H1 (cell line): ENCODE measurements at regions not wholly inside any gene's neighbourhood (a gene's known extent, or its start where the extent isn't known, plus 50 kb on each side); places are given as distances from the start of the nearest gene placed in this dataset.
A peak's percentile ranks its signal among the peaks of the same experiment; 100 is the strongest.

Experiments used
- CTCF ChIA-PET: fragments of 300-600 bp; sonication (Branson Sonifier 250); formaldehyde crosslinking; loops from one replicate; lab custom pipeline; 2021; ENCODE audit not compliant: partially characterized antibody; lab: Charles Lee
- POLR2A ChIA-PET: fragments of 300-600 bp; sonication (Branson Sonifier 250); formaldehyde crosslinking; loops from one replicate; lab custom pipeline; 2021; ENCODE audit warnings: inconsistent platforms; ENCODE audit not compliant: partially characterized antibody; lab: Charles Lee
- DNase-seq, 2 experiments: peaks; one replicate each; pipeline versions ENCODE4 v3.0.0 to v3.0.0-alpha.2; 2010 to 2022; ENCODE audit warnings: low spot score in 2 of 2, low read depth in 1 of 2, mixed read lengths in 1 of 2
- FAIRE-seq: peaks from 2 replicates; lab custom pipeline; 2011; peaks lifted over from hg19 to GRCh38; lab: Jason Lieb, UNC
- H2AFZ ChIP-seq: 2 replicates; pipeline ENCODE4 v1.8.1; 2012; ENCODE audit warnings: low read length, inconsistent platforms
- H2AK5ac ChIP-seq: 2 replicates; pipeline ENCODE4 v1.6.1; 2013; ENCODE audit warnings: low read depth, low read length
- H2BK120ac ChIP-seq: replicated peaks from 2 replicates; pipeline ENCODE3; 2013; ENCODE audit warnings: low read depth, low read length, inconsistent platforms
- H2BK12ac ChIP-seq: 2 replicates; pipeline ENCODE4 v1.6.1; 2013; ENCODE audit warnings: low read depth, low read length
- H2BK15ac ChIP-seq: 2 replicates; pipeline ENCODE4 v1.6.1; 2013; ENCODE audit warnings: low read length
- H2BK20ac ChIP-seq: 2 replicates; pipeline ENCODE4 v1.6.1; 2013; ENCODE audit warnings: low read length
- H2BK5ac ChIP-seq: 2 replicates; pipeline ENCODE4 v1.6.1; 2013; ENCODE audit warnings: low read depth, low read length
- H3K14ac ChIP-seq: 2 replicates; pipeline ENCODE4 v1.6.1; 2013; ENCODE audit warnings: inconsistent platforms; ENCODE audit not compliant: insufficient read length
- H3K18ac ChIP-seq: 2 replicates; pipeline ENCODE4 v1.6.1; 2013; ENCODE audit warnings: low read length; ENCODE audit errors: extremely low read depth
- H3K23ac ChIP-seq: 2 replicates; pipeline ENCODE4 v1.6.1; 2013; ENCODE audit warnings: inconsistent platforms; ENCODE audit not compliant: insufficient read length
- H3K23me2 ChIP-seq: 2 replicates; pipeline ENCODE4 v1.6.1; 2013; ENCODE audit warnings: low read depth, low read length
- H3K27ac ChIP-seq: 2 replicates; pipeline ENCODE4 v1.6.1; 2011; ENCODE audit warnings: low read depth, low read length, inconsistent platforms
- H3K27me3 ChIP-seq, 4 experiments: replicated peaks in 1 of 4; 1 replicate in 1 of 4; 2 replicates in 3 of 4; pipeline versions ENCODE4 v1.6.1 to v1.8.1; 2011 to 2013; ENCODE audit warnings: low read length in 3 of 4, mild to moderate bottlenecking in 3 of 4, inconsistent platforms in 2 of 4, mixed read lengths in 2 of 4, moderate library complexity in 1 of 4; ENCODE audit not compliant: control insufficient read depth in 3 of 4, insufficient read depth in 3 of 4; ENCODE audit errors: extremely low read depth in 1 of 4
- H3K36me3 ChIP-seq, 4 experiments: 2 replicates each; pipeline versions ENCODE4 v1.6.1 to v1.8.1; 2011 to 2013; ENCODE audit warnings: mild to moderate bottlenecking in 4 of 4, low read length in 3 of 4, moderate library complexity in 2 of 4, control low read depth in 1 of 4, inconsistent platforms in 1 of 4; ENCODE audit not compliant: insufficient read depth in 4 of 4, control insufficient read depth in 2 of 4
- H3K4ac ChIP-seq: replicated peaks from 2 replicates; pipeline ENCODE3; 2013; ENCODE audit warnings: low read length, low read depth, mixed read lengths, inconsistent platforms; ENCODE audit not compliant: insufficient read length
- H3K4me1 ChIP-seq, 4 experiments: replicated peaks in 1 of 4; 1 replicate in 1 of 4; 2 replicates in 3 of 4; pipeline versions ENCODE4 v1.6.1 to v1.8.1; 2011 to 2013; ENCODE audit warnings: low read length in 3 of 4, inconsistent platforms in 2 of 4, mixed read lengths in 1 of 4; ENCODE audit not compliant: insufficient read depth in 4 of 4, control insufficient read depth in 3 of 4
- H3K4me2 ChIP-seq, 2 experiments: 2 replicates each; pipeline versions ENCODE4 v1.6.1 to v1.8.1; 2011 to 2013; ENCODE audit warnings: low read depth in 2 of 2, low read length in 2 of 2, control low read depth in 1 of 2, inconsistent platforms in 1 of 2, mild to moderate bottlenecking in 1 of 2; ENCODE audit not compliant: insufficient read depth in 1 of 2
- H3K4me3 ChIP-seq, 4 experiments: fragments of 200-600, 300-600 bp in 1 of 4; sonication (generic), shearing (Covaris generic), sonication (Bioruptor Twin) in 1 of 4; 2 replicates each; pipeline versions ENCODE4 v1.5.1 to v1.8.1; 2011 to 2016; ENCODE audit warnings: low read length in 4 of 4, low read depth in 3 of 4, control low read depth in 2 of 4, inconsistent platforms in 2 of 4, mild to moderate bottlenecking in 2 of 4, mixed read lengths in 1 of 4, moderate library complexity in 1 of 4; ENCODE audit not compliant: insufficient read depth in 2 of 4; ENCODE audit errors: extremely low read depth in 1 of 4
- H3K56ac ChIP-seq: replicated peaks from 2 replicates; pipeline ENCODE3; 2013; ENCODE audit warnings: low read depth, mild to moderate bottlenecking, mixed read lengths, low read length, inconsistent platforms; ENCODE audit not compliant: insufficient read length
- H3K79me1 ChIP-seq: 2 replicates; pipeline ENCODE4 v1.6.1; 2013; ENCODE audit warnings: low read depth, low read length, control low read depth
- H3K79me2 ChIP-seq, 2 experiments: 2 replicates each; pipeline versions ENCODE4 v1.6.1 to v1.8.1; 2012 to 2013; ENCODE audit warnings: low read length in 2 of 2, mild to moderate bottlenecking in 2 of 2, inconsistent platforms in 1 of 2; ENCODE audit not compliant: insufficient read depth in 2 of 2, control insufficient read depth in 1 of 2
- H3K9ac ChIP-seq, 4 experiments: replicated peaks in 1 of 4; 1 replicate in 1 of 4; 2 replicates in 3 of 4; pipeline versions ENCODE4 v1.6.1 to v1.8.1; 2011 to 2013; ENCODE audit warnings: low read depth in 3 of 4, low read length in 3 of 4, control low read depth in 2 of 4, mild to moderate bottlenecking in 2 of 4, moderate library complexity in 2 of 4, inconsistent platforms in 1 of 4; ENCODE audit errors: extremely low read depth in 1 of 4
- H3K9me3 ChIP-seq, 2 experiments: 2 replicates each; pipeline versions ENCODE4 v1.6.1 to v1.8.1; 2012 to 2013; ENCODE audit warnings: mild to moderate bottlenecking in 2 of 2, moderate library complexity in 2 of 2, control low read depth in 1 of 2, inconsistent platforms in 1 of 2, low read depth in 1 of 2, low read length in 1 of 2, mixed read lengths in 1 of 2; ENCODE audit not compliant: insufficient read depth in 2 of 2
- H4K20me1 ChIP-seq, 2 experiments: replicated peaks in 1 of 2; 2 replicates each; pipeline versions ENCODE3 to v1.8.1; 2011 to 2013; ENCODE audit warnings: inconsistent platforms in 2 of 2, low read length in 2 of 2, mild to moderate bottlenecking in 1 of 2; ENCODE audit not compliant: insufficient read depth in 2 of 2, control insufficient read depth in 1 of 2
- H4K5ac ChIP-seq: 2 replicates; pipeline ENCODE4 v1.6.1; 2013; ENCODE audit warnings: low read length, low read depth, mixed read lengths, inconsistent platforms; ENCODE audit not compliant: insufficient read length
- H4K8ac ChIP-seq: 2 replicates; pipeline ENCODE4 v1.8.0; 2013; ENCODE audit warnings: mild to moderate bottlenecking, moderate library complexity, low read length, inconsistent platforms; ENCODE audit not compliant: insufficient read depth; ENCODE audit errors: extremely low read depth
- H4K91ac ChIP-seq: replicated peaks from 2 replicates; pipeline ENCODE3; 2013; ENCODE audit warnings: low read length, mixed read lengths, inconsistent platforms; ENCODE audit not compliant: insufficient read length
- CREB1 ChIP-seq: IDR thresholded peaks from 2 replicates; pipeline ENCODE4 v1.6.1; 2012; ENCODE audit warnings: inconsistent platforms
- EZH2 ChIP-seq: fragments of 200-600 bp; sonication (generic); IDR thresholded peaks from 2 replicates; pipeline ENCODE4 v1.7.1; 2012; ENCODE audit warnings: low read depth, mild to moderate bottlenecking, moderate library complexity, low read length, inconsistent platforms; ENCODE audit not compliant: severe bottlenecking
- JUN ChIP-seq: IDR thresholded peaks from 2 replicates; pipeline ENCODE4 v1.6.1; 2011; ENCODE audit warnings: low read depth, mild to moderate bottlenecking, improper control_type of control experiment, low read length
- RAD21 ChIP-seq, 2 experiments: IDR thresholded peaks in 1 of 2; conservative IDR thresholded peaks in 1 of 2; 2 replicates each; pipeline ENCODE4 v1.6.1; 2011; ENCODE audit warnings: low read depth in 2 of 2, low read length in 2 of 2, improper control_type of control experiment in 1 of 2, inconsistent platforms in 1 of 2, mild to moderate bottlenecking in 1 of 2, moderate library complexity in 1 of 2
- SAP30 ChIP-seq: fragments of 300-600 bp; sonication (generic); IDR thresholded peaks from 2 replicates; pipeline ENCODE4 v1.7.1; 2012; ENCODE audit warnings: low read length, moderate library complexity, mild to moderate bottlenecking, inconsistent platforms; ENCODE audit not compliant: insufficient read depth, insufficient replicate concordance
- TEAD4 ChIP-seq: IDR thresholded peaks from 2 replicates; pipeline ENCODE4 v1.6.1; 2012; ENCODE audit warnings: low read depth, low read length, inconsistent platforms, mixed read lengths
- WGBS, 2 experiments: shearing (Covaris generic) in 1 of 2; methylation state at CpG; one replicate each; pipeline versions ENCODE4 v1.1.6 to v1.1.7; 2013 to 2015; ENCODE audit warnings: low lambda C conversion rate in 2 of 2, mixed read lengths in 2 of 2, inconsistent platforms in 1 of 2, low coverage in 1 of 2, missing lambda C conversion rate in 1 of 2; ENCODE audit not compliant: insufficient replicate concordance in 2 of 2, insufficient coverage in 1 of 2, insufficient read length in 1 of 2; ENCODE audit errors: extremely low coverage in 1 of 2, missing lambda C conversion rate in 1 of 2; 5-methylcytosine and 5-hydroxymethylcytosine counted together
- TF ChIP-seq, protein P1 (sequence below): IDR thresholded peaks from 2 replicates; pipeline ENCODE4 v1.6.1; 2012; ENCODE audit warnings: low read length, inconsistent platforms
- TF ChIP-seq, protein P2 (sequence below), 3 experiments: IDR thresholded peaks; 1 replicate in 2 of 3; 2 replicates in 1 of 3; pipeline versions ENCODE4 v1.5.1 to v1.6.1; 2011; ENCODE audit warnings: low read length in 3 of 3, mild to moderate bottlenecking in 3 of 3, inconsistent platforms in 2 of 3, low read depth in 1 of 3, moderate library complexity in 1 of 3; ENCODE audit not compliant: insufficient read depth in 1 of 3; ENCODE audit errors: control extremely low read depth in 1 of 3

DNA sequence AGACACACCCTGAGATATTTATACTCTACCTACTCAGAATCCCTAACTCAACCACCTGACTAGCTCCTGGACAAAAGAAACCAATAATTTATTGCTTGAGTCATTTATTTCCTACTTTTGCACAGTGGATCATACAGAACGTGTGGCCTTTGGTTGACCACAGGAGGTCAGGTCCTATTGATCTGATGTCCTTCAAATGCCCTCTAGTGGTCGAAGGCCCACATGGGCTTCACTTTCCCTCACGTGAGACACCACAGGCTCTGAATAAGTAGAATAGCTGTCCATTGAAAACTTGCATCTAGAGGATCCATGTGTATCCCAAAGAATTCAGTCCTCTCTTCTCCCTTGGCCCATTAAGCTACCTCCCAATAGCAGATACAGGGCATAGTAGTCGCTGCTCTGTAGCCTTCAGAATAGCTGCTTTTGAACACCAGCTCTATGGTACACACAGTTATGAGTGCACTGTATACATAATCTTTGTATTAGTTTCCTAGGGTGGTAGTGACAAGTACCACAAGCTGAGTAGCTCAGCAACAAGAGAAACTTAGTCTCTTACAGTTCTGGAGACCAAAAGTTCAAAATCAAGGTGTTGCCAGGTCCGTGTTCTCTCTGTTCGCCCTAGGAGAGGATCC lies 177.6 kb upstream of the SMARCA2 start:
- no peak overlapping the region for H2AK5ac ChIP-seq
- H3K4me3 ChIP-seq = no peak overlapping the region
- H2BK5ac ChIP-seq = no peak overlapping the region
- H2BK120ac ChIP-seq = no peak overlapping the region
- no peak overlapping the region for H3K18ac ChIP-seq
- no peaks in the 10 kb centered on the region for H3K9me3 ChIP-seq
- no peak overlapping the region for H3K23ac ChIP-seq
- H4K5ac ChIP-seq = no peak overlapping the region
- FAIRE-seq (peak; percentile 96), DNase-seq (peak; percentile 46 to 61)
- WGBS, 2 experiments = 43% methylated on average over 6 of the region's 6 CpGs; no CpG with 5 or more reads in 1 of the 2 experiments
- H4K91ac ChIP-seq = no peak overlapping the region
- H2AFZ ChIP-seq = peak overlapping the region; percentile 63; the same call in 1 of the 2 replicates
- no peak overlapping the region for H3K14ac ChIP-seq
- no peak overlapping the region for H3K9ac ChIP-seq
- no peaks in the 10 kb centered on the region for H3K79me2 ChIP-seq
- H3K27me3 ChIP-seq = no peaks in the 10 kb centered on the region
- H3K4me1 ChIP-seq = no peaks in the 10 kb centered on the region; a peak in 1 of 7 replicates
- no peaks in the 10 kb centered on the region for H3K36me3 ChIP-seq
- H2BK20ac ChIP-seq = peak overlapping the region; percentile 44; the same call in 1 of the 2 replicates
- no peak overlapping the region for H3K27ac ChIP-seq
- H3K23me2 ChIP-seq = no peaks in the 10 kb centered on the region; the same call in 1 of the 2 replicates
- H2BK15ac ChIP-seq = peak overlapping the region; percentile 54; the same call in 1 of the 2 replicates
- no peak overlapping the region for H4K8ac ChIP-seq
- no peaks in the 10 kb centered on the region for H3K79me1 ChIP-seq
- no peaks in the 10 kb centered on the region for H4K20me1 ChIP-seq
- CTCF ChIA-PET = interaction anchor here (0.6 to 5.1 kb wide), 45 partner anchors 9 to 930 kb away, joined by 3 to 61 read pairs (median 4); no protein-coding TSS in a partner anchor
- H3K56ac ChIP-seq = no peak overlapping the region
- POLR2A ChIA-PET = interaction anchor here (0.5 kb wide), 1 partner anchor 112 kb away, joined by 3 read pairs; no protein-coding TSS in a partner anchor
- no peak overlapping the region for H3K4ac ChIP-seq
- H2BK12ac ChIP-seq = no peak overlapping the region
- no peak overlapping the region for H3K4me2 ChIP-seq
- TF ChIP-seq JUN = no peak
- TF ChIP-seq EZH2 = no peak
- TF ChIP-seq, protein P1, sequence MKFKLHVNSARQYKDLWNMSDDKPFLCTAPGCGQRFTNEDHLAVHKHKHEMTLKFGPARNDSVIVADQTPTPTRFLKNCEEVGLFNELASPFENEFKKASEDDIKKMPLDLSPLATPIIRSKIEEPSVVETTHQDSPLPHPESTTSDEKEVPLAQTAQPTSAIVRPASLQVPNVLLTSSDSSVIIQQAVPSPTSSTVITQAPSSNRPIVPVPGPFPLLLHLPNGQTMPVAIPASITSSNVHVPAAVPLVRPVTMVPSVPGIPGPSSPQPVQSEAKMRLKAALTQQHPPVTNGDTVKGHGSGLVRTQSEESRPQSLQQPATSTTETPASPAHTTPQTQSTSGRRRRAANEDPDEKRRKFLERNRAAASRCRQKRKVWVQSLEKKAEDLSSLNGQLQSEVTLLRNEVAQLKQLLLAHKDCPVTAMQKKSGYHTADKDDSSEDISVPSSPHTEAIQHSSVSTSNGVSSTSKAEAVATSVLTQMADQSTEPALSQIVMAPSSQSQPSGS = no peak
- no peak for TF ChIP-seq SAP30
- peak; percentile 82 to 89 for TF ChIP-seq RAD21 (IDR thresholded peaks at IDR 0.05 in 1 of 2, conservative IDR thresholded peaks at IDR 0.05 in 1 of 2; ENCODE audit: low read depth in 2 of 2, low read length in 2 of 2)
- TF ChIP-seq, protein P2, sequence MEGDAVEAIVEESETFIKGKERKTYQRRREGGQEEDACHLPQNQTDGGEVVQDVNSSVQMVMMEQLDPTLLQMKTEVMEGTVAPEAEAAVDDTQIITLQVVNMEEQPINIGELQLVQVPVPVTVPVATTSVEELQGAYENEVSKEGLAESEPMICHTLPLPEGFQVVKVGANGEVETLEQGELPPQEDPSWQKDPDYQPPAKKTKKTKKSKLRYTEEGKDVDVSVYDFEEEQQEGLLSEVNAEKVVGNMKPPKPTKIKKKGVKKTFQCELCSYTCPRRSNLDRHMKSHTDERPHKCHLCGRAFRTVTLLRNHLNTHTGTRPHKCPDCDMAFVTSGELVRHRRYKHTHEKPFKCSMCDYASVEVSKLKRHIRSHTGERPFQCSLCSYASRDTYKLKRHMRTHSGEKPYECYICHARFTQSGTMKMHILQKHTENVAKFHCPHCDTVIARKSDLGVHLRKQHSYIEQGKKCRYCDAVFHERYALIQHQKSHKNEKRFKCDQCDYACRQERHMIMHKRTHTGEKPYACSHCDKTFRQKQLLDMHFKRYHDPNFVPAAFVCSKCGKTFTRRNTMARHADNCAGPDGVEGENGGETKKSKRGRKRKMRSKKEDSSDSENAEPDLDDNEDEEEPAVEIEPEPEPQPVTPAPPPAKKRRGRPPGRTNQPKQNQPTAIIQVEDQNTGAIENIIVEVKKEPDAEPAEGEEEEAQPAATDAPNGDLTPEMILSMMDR (IDR thresholded peaks at IDR 0.05; ENCODE audit: control extremely low read depth in 1 of 3, insufficient read depth in 1 of 3, low read depth in 1 of 3, low read length in 3 of 3) = peak; percentile 71 to 89 (median 79)
- no peak for TF ChIP-seq TEAD4
- TF ChIP-seq CREB1 = no peak
